Panc1 (cell line): ENCODE measurements at regions not wholly inside any gene's neighbourhood (a gene's known extent, or its start where the extent isn't known, plus 50 kb on each side); places are given as distances from the start of the nearest gene placed in this dataset.

Experiments used
- CTCF ChIP-seq: fragments of 450-650 bp; IDR thresholded peaks from 2 replicates; pipeline ENCODE4 v1.5.1; 2017; ENCODE audit warnings: mild to moderate bottlenecking
- POLR2AphosphoS5 ChIP-seq: IDR thresholded peaks from 2 replicates; pipeline ENCODE4 v1.6.1; 2012; ENCODE audit warnings: mild to moderate bottlenecking, low read depth, low read length, moderate library complexity
- SIN3A ChIP-seq: IDR thresholded peaks from 2 replicates; pipeline ENCODE4 v1.6.1; 2012; ENCODE audit warnings: low read depth, mild to moderate bottlenecking, low read length, moderate library complexity, borderline replicate concordance; ENCODE audit not compliant: insufficient read depth
- TCF7L2 ChIP-seq: IDR thresholded peaks from 2 replicates; pipeline ENCODE4 v1.6.1; 2011; ENCODE audit warnings: mild to moderate bottlenecking, low read depth, low read length, inconsistent platforms

DNA sequence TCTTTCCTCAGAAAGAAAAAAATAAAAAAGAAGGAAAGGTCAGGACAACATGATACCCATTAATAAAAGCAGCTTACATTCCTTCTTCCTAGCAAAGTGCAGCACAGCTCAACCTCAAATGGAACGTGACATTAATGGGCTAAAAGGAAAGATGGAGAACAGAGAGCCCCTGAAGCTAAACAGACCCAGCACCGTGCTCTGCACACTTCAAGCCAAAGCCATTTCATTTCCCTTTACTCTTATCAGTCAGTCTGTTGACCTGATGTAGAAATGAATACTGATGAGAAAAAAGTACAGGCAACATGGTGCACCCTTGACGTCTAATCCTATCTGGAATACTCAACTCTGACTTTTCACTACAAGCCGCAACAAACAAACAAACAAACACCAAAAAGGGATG, 57.7 kb upstream of the EDNRA start:
- TF ChIP-seq CTCF = no peak
- no peak for TF ChIP-seq POLR2AphosphoS5
- no peak for TF ChIP-seq SIN3A
- no peak for TF ChIP-seq TCF7L2
